Vagina (tissue), 2 donors: ENCODE measurements at regions not wholly inside any gene's neighbourhood (a gene's known extent, or its start where the extent isn't known, plus 50 kb on each side); places are given as distances from the start of the nearest gene placed in this dataset.

Experiments used
- DNase-seq, 2 donors: peaks; one replicate each; pipeline ENCODE4 v3.0.0-alpha.2; 2017; ENCODE audit errors: extremely low spot score in 2 of 2
- H3K27ac ChIP-seq: fragments of 200-600 bp; sonication (generic); one replicate; pipeline ENCODE4 v1.5.1; 2019
- H3K27me3 ChIP-seq: fragments of 200-600 bp; sonication (generic); one replicate; pipeline ENCODE4 v1.5.1; 2019
- H3K36me3 ChIP-seq, 2 donors: fragments of 200-600 bp; sonication (generic); one replicate each; pipeline ENCODE4 v1.5.1; 2017 to 2019
- H3K4me1 ChIP-seq: fragments of 200-600 bp; sonication (generic); one replicate; pipeline ENCODE4 v1.5.1; 2019
- H3K4me3 ChIP-seq, 2 donors: fragments of 200-600 bp; sonication (generic); 1 replicate in 1 of 2; 2 replicates in 1 of 2; pipeline ENCODE4 v1.5.1; 2016 to 2019
- H3K9me3 ChIP-seq: fragments of 200-600 bp; sonication (generic); one replicate; pipeline ENCODE4 v1.5.1; 2019
- POLR2A ChIP-seq, 2 donors: fragments of 450-650 bp; IDR thresholded peaks; one replicate each; pipeline ENCODE4 v1.6.1; 2017; ENCODE audit warnings: antibody characterized with exemption in 2 of 2, mild to moderate bottlenecking in 2 of 2, moderate library complexity in 2 of 2
- POLR2AphosphoS5 ChIP-seq, 2 donors: sonication (generic); formaldehyde crosslinking; IDR thresholded peaks; one replicate each; pipeline ENCODE4 v1.9.0; 2017; ENCODE audit warnings: antibody characterized with exemption in 2 of 2, mild to moderate bottlenecking in 2 of 2, low read depth in 1 of 2; ENCODE audit not compliant: insufficient read depth in 1 of 2
- intact Hi-C: fragments of 100-400 bp; cut with DNase I; formaldehyde crosslinking; loops from one replicate; pipeline ENCODE4 v1.15.1; 2023
- TF ChIP-seq, protein P1 (sequence below), 3 experiments: fragments of 450-650 bp in 2 of 3; fragments of 200-600 bp in 1 of 3; sonication (generic) in 1 of 3; IDR thresholded peaks; one replicate each; pipeline ENCODE4 v1.5.1; 2017 to 2019; ENCODE audit warnings: antibody characterized with exemption in 3 of 3, mild to moderate bottlenecking in 2 of 3, moderate library complexity in 2 of 3

DNA sequence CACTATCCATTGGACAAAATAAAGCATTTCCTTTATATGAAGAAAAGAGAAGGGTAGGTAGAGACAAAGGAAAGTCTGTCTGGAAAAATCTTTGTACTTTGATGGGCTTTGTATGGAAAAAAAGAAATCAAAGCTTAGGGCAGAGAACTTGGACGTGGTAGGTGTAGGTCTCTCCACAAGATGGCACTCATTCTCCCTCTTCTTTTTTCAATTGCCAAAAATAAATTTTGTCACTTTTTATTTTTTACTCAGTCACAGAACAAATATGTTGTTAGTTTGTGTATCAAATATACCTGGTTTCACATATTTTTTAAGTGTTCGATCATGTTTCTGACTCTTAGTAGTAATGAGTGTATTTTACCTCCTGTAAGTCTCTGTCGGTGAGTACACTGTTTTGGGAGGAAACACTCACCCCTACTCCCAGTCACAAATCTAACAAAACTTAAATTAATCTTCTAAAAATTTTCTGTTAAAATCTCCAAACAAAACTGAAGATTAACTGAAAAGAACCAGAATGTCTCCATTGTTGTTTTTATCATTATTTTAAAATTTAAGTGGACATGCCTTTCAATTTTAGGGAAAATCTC, 415.8 kb upstream of the GOLIM4 start:
- H3K27ac ChIP-seq = no peak overlapping the region
- TF ChIP-seq POLR2A (IDR thresholded peaks at IDR 0.05) = no peak
- TF ChIP-seq, protein P1, sequence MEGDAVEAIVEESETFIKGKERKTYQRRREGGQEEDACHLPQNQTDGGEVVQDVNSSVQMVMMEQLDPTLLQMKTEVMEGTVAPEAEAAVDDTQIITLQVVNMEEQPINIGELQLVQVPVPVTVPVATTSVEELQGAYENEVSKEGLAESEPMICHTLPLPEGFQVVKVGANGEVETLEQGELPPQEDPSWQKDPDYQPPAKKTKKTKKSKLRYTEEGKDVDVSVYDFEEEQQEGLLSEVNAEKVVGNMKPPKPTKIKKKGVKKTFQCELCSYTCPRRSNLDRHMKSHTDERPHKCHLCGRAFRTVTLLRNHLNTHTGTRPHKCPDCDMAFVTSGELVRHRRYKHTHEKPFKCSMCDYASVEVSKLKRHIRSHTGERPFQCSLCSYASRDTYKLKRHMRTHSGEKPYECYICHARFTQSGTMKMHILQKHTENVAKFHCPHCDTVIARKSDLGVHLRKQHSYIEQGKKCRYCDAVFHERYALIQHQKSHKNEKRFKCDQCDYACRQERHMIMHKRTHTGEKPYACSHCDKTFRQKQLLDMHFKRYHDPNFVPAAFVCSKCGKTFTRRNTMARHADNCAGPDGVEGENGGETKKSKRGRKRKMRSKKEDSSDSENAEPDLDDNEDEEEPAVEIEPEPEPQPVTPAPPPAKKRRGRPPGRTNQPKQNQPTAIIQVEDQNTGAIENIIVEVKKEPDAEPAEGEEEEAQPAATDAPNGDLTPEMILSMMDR (IDR thresholded peaks at IDR 0.05) = no peak
- TF ChIP-seq POLR2AphosphoS5 (IDR thresholded peaks at IDR 0.05; ENCODE audit: insufficient read depth in 1 of 2, low read depth in 1 of 2) = no peak
- DNase-seq = no peak
- H3K9me3 ChIP-seq = no peaks in the 10 kb centered on the region
- intact Hi-C loops = no loop called here
- H3K4me3 ChIP-seq = no peak overlapping the region
- no peaks in the 10 kb centered on the region for H3K36me3 ChIP-seq
- no peaks in the 10 kb centered on the region for H3K27me3 ChIP-seq
- no peaks in the 10 kb centered on the region for H3K4me1 ChIP-seq

DNA sequence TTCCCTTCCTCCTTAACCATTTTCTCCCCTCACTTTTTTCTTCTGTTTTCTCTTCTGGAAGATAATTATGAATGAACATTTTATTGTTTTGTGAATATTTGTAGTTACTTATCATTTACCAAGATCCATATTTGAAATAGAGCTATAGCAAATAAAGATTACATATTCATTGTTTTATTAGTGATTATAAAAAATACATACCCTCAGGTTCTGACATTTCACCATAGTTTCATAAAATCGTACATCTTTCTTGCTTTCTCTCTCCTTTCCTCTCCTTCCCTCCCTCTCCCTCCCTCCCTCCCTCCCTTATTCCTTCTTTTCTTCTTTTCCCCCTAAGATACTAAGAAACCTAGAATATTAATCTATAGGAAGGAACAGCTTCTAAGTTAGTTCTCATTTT, 410.9 kb upstream of the GOLIM4 start:
- Histone ChIP-seq H3K27me3 (no peaks in the 10 kb centered on the region), H3K27ac (no peak overlapping the region), H3K4me1 (no peaks in the 10 kb centered on the region), H3K36me3 (no peaks in the 10 kb centered on the region), H3K9me3 (no peaks in the 10 kb centered on the region), H3K4me3 (no peak overlapping the region)
- no peak for DNase-seq
- intact Hi-C loops = no loop called here
- TF ChIP-seq POLR2AphosphoS5 (IDR thresholded peaks at IDR 0.05; ENCODE audit: insufficient read depth in 1 of 2, low read depth in 1 of 2) = no peak
- no peak for TF ChIP-seq POLR2A (IDR thresholded peaks at IDR 0.05)
- TF ChIP-seq, protein P1 (IDR thresholded peaks at IDR 0.05) = no peak

DNA sequence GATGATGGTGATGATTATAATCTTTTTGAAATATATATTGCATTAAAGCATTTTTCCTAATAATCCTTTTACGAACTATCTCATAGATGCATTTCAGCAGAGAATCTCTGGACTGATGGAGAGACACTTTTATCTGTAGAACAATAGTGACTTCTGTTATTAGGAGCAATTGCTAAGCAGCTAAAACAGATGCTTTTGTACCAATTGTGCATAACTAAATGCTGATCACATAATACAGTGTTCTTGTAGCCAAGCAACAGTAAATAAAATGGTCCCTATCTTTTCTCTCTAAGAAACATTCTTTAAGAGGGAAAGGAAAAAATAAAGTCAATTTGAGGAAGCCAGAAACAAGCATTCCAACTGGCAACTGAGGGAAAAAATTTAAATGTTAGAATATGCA, 405.8 kb upstream of the GOLIM4 start:
- Histone ChIP-seq H3K4me1 (no peaks in the 10 kb centered on the region), H3K4me3 (no peak overlapping the region), H3K36me3 (no peaks in the 10 kb centered on the region), H3K27ac (no peak overlapping the region), H3K27me3 (no peaks in the 10 kb centered on the region), H3K9me3 (no peaks in the 10 kb centered on the region)
- DNase-seq = no peak
- intact Hi-C loops = no loop called here
- TF ChIP-seq POLR2A (IDR thresholded peaks at IDR 0.05) = no peak
- no peak for TF ChIP-seq POLR2AphosphoS5 (IDR thresholded peaks at IDR 0.05; ENCODE audit: insufficient read depth in 1 of 2, low read depth in 1 of 2)
- TF ChIP-seq, protein P1 (IDR thresholded peaks at IDR 0.05) = no peak

DNA sequence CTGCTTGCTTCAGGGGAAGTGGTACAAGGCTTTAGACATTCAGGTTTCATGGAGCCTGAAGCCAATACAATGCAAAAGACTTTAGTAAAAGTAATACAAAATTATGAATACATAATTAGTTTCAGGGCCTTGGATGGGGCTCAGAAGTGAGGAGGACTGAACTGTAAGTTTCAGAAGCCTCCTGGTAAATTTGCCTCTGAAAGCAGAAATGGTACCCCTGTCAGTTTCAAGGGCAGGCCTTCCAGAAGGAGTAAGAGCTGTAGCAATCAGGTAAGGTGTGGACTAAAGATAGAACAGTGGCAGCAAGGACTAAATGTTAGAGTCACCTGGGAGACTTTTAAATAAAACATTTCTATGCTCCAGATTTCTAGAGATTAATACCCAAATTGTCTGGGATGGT, 402.5 kb upstream of the GOLIM4 start:
- Histone ChIP-seq H3K36me3 (no peaks in the 10 kb centered on the region), H3K27me3 (no peaks in the 10 kb centered on the region), H3K27ac (no peak overlapping the region), H3K4me3 (no peak overlapping the region), H3K4me1 (no peaks in the 10 kb centered on the region), H3K9me3 (no peaks in the 10 kb centered on the region)
- DNase-seq = no peak
- intact Hi-C loops = no loop called here
- TF ChIP-seq, protein P1 (IDR thresholded peaks at IDR 0.05) = no peak
- TF ChIP-seq POLR2AphosphoS5 (IDR thresholded peaks at IDR 0.05; ENCODE audit: insufficient read depth in 1 of 2, low read depth in 1 of 2) = no peak
- TF ChIP-seq POLR2A (IDR thresholded peaks at IDR 0.05) = no peak

DNA sequence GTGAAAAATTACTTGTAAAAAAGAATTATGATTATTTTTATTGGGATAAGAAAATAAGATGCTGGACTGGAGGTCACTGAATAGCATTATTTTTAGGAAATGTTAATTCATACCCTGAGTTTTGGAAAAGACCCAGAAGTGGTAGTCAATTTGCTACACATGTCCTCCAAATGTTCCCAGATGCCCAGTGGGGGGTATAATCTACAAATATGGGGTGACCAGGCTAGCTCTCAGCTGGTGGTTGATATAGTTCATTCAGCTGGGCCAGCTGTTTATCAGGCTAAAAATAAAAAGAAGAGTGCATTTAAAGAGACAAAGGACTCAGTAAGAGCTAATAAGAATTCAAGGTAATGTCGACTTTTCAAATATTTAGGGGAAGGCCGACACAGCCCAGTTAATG, 402.0 kb upstream of the GOLIM4 start:
- H3K27ac ChIP-seq = no peak overlapping the region
- no peak for TF ChIP-seq POLR2AphosphoS5 (IDR thresholded peaks at IDR 0.05; ENCODE audit: insufficient read depth in 1 of 2, low read depth in 1 of 2)
- TF ChIP-seq POLR2A (IDR thresholded peaks at IDR 0.05) = no peak
- TF ChIP-seq, protein P1 (IDR thresholded peaks at IDR 0.05) = no peak
- no peaks in the 10 kb centered on the region for H3K36me3 ChIP-seq
- no peaks in the 10 kb centered on the region for H3K9me3 ChIP-seq
- no peak for DNase-seq
- intact Hi-C loops = no loop called here
- no peak overlapping the region for H3K4me3 ChIP-seq
- H3K27me3 ChIP-seq = no peaks in the 10 kb centered on the region
- H3K4me1 ChIP-seq = no peaks in the 10 kb centered on the region
